Mesenchymal stem cell (in vitro differentiated cells and primary cell): ENCODE measurements at regions not wholly inside any gene's neighbourhood (a gene's known extent, or its start where the extent isn't known, plus 50 kb on each side); places are given as distances from the start of the nearest gene placed in this dataset.

Experiments
- DNase-seq: peaks from one replicate; pipeline ENCODE4 v3.0.0-alpha.2; 2013
- H2AFZ ChIP-seq: one replicate; pipeline ENCODE4 v1.6.1; 2013; ENCODE audit warnings: low read depth, mild to moderate bottlenecking, control low read depth, inconsistent platforms, low read length, moderate library complexity
- H2AK5ac ChIP-seq: 2 replicates; pipeline ENCODE4 v1.6.1; 2013; ENCODE audit warnings: low read length, moderate library complexity, mild to moderate bottlenecking, inconsistent platforms; ENCODE audit not compliant: severe bottlenecking
- H2BK120ac ChIP-seq: one replicate; pipeline ENCODE4 v1.6.1; 2013; ENCODE audit warnings: low read depth, mild to moderate bottlenecking, inconsistent platforms, low read length, moderate library complexity
- H2BK12ac ChIP-seq, 2 experiments: one replicate each; pipeline ENCODE4 v1.6.1; 2013; ENCODE audit warnings: inconsistent platforms in 2 of 2, low read length in 2 of 2, mild to moderate bottlenecking in 2 of 2, moderate library complexity in 2 of 2, control low read depth in 1 of 2
- H2BK15ac ChIP-seq: one replicate; pipeline ENCODE4 v1.6.1; 2013; ENCODE audit warnings: mild to moderate bottlenecking, low read depth, inconsistent platforms; ENCODE audit not compliant: poor library complexity, severe bottlenecking
- H2BK5ac ChIP-seq: 2 replicates; pipeline ENCODE4 v1.6.1; 2013; ENCODE audit warnings: low read depth, mild to moderate bottlenecking, low read length, control low read depth, inconsistent platforms; ENCODE audit not compliant: poor library complexity, severe bottlenecking
- H3K14ac ChIP-seq, 2 experiments: one replicate each; pipeline ENCODE4 v1.6.1; 2013; ENCODE audit warnings: inconsistent platforms in 2 of 2, low read length in 2 of 2, control low read depth in 1 of 2, mild to moderate bottlenecking in 1 of 2, moderate library complexity in 1 of 2
- H3K18ac ChIP-seq, 2 experiments: one replicate each; pipeline ENCODE4 v1.6.1; 2013; ENCODE audit warnings: inconsistent platforms in 2 of 2, low read length in 2 of 2, control low read depth in 1 of 2, low read depth in 1 of 2, mild to moderate bottlenecking in 1 of 2
- H3K23ac ChIP-seq, 2 experiments: one replicate each; pipeline ENCODE4 v1.6.1; 2013; ENCODE audit warnings: inconsistent platforms in 2 of 2, low read length in 2 of 2, mild to moderate bottlenecking in 2 of 2, moderate library complexity in 2 of 2, control low read depth in 1 of 2
- H3K27ac ChIP-seq: 2 replicates; pipeline ENCODE4 v1.5.1; 2013; ENCODE audit warnings: mild to moderate bottlenecking, moderate library complexity, low read length, control low read depth, inconsistent platforms; ENCODE audit not compliant: poor library complexity, severe bottlenecking
- H3K27me3 ChIP-seq, 2 experiments: 2 replicates each; pipeline versions ENCODE4 v1.6.1 to v1.7.0; 2013; ENCODE audit warnings: low read length in 2 of 2, mild to moderate bottlenecking in 2 of 2, moderate library complexity in 2 of 2, control low read depth in 1 of 2, inconsistent platforms in 1 of 2; ENCODE audit not compliant: control insufficient read depth in 1 of 2, insufficient read depth in 1 of 2
- H3K36me3 ChIP-seq, 2 experiments: 2 replicates each; pipeline versions ENCODE4 v1.6.1 to v1.7.0; 2013; ENCODE audit warnings: low read length in 2 of 2, control low read depth in 1 of 2, inconsistent platforms in 1 of 2, low read depth in 1 of 2, mild to moderate bottlenecking in 1 of 2; ENCODE audit not compliant: insufficient read depth in 2 of 2, control insufficient read depth in 1 of 2
- H3K4ac ChIP-seq, 2 experiments: one replicate each; pipeline ENCODE4 v1.6.1; 2013; ENCODE audit warnings: inconsistent platforms in 2 of 2, low read length in 2 of 2, mild to moderate bottlenecking in 2 of 2, moderate library complexity in 2 of 2, control low read depth in 1 of 2, low read depth in 1 of 2
- H3K4me1 ChIP-seq: 2 replicates; pipeline ENCODE4 v1.6.1; 2013; ENCODE audit warnings: low read depth, low read length, control low read depth; ENCODE audit not compliant: control insufficient read depth, insufficient read depth
- H3K4me2 ChIP-seq: 2 replicates; pipeline ENCODE4 v1.6.1; 2013; ENCODE audit warnings: low read length, mild to moderate bottlenecking, inconsistent platforms; ENCODE audit not compliant: poor library complexity, severe bottlenecking
- H3K4me3 ChIP-seq, 2 experiments: 2 replicates each; pipeline versions ENCODE4 v1.5.1 to v1.7.0; 2013; ENCODE audit warnings: low read length in 2 of 2, mild to moderate bottlenecking in 2 of 2, control low read depth in 1 of 2, low read depth in 1 of 2; ENCODE audit not compliant: insufficient read depth in 1 of 2
- H3K79me1 ChIP-seq: replicated peaks from 2 replicates; pipeline ENCODE4 v1.6.1; 2013; ENCODE audit warnings: mild to moderate bottlenecking, control low read depth, low read length, inconsistent platforms; ENCODE audit not compliant: poor library complexity, severe bottlenecking
- H3K9ac ChIP-seq: 2 replicates; pipeline ENCODE4 v1.7.0; 2013; ENCODE audit warnings: mild to moderate bottlenecking, low read length, moderate library complexity
- H3K9me3 ChIP-seq: 2 replicates; pipeline ENCODE4 v1.7.0; 2013; ENCODE audit warnings: mild to moderate bottlenecking, low read length; ENCODE audit not compliant: control insufficient read depth
- H4K8ac ChIP-seq: one replicate; pipeline ENCODE4 v1.6.1; 2013; ENCODE audit warnings: inconsistent platforms, mild to moderate bottlenecking, low read length, moderate library complexity
- H4K91ac ChIP-seq: one replicate; pipeline ENCODE4 v1.6.1; 2013; ENCODE audit warnings: mild to moderate bottlenecking, low read length, inconsistent platforms
- WGBS: methylation state at CpG from one replicate; pipeline ENCODE4 v1.1.7; 2013; ENCODE audit warnings: mixed read lengths; 5-methylcytosine and 5-hydroxymethylcytosine counted together

- no peak overlapping the region for H3K4me2 ChIP-seq
- peaks cover 13% of the 10 kb centered on the region for H3K4me1 ChIP-seq
- no peak overlapping the region for H2BK15ac ChIP-seq
- H2BK120ac ChIP-seq: no peak overlapping the region
- H3K9me3 ChIP-seq: no peaks in the 10 kb centered on the region
- peak overlapping the region in 1 of 2 experiments; percentile 61 for H3K14ac ChIP-seq
- H3K23ac ChIP-seq: no peak overlapping the region
- H2BK12ac ChIP-seq: peak overlapping the region; percentile 7 to 95
- no peak overlapping the region for H3K4me3 ChIP-seq
- H4K91ac ChIP-seq: no peak overlapping the region
- WGBS: 100% methylated on average over 3 of the region's 3 CpGs
- no peaks in the 10 kb centered on the region for H3K36me3 ChIP-seq
- peaks cover 0 to 8% of the 10 kb centered on the region in 2 experiments for H3K27me3 ChIP-seq
- no peak for DNase-seq
- no peak overlapping the region for H3K9ac ChIP-seq
- no peak overlapping the region for H3K27ac ChIP-seq
- H2AFZ ChIP-seq: no peak overlapping the region
- H2AK5ac ChIP-seq: peak overlapping the region; percentile 65
- H4K8ac ChIP-seq: peak overlapping the region; percentile 4
- H3K4ac ChIP-seq: peak overlapping the region in 1 of 2 experiments; percentile 60
- H3K18ac ChIP-seq: peak overlapping the region; percentile 14 to 65
- H2BK5ac ChIP-seq: no peak overlapping the region
- no peaks in the 10 kb centered on the region for H3K79me1 ChIP-seq
Observed at GRCh38 chr9:92180002-92180400, 64.8 kb upstream of the SPTLC1 start.

- H3K4me3 ChIP-seq: no peak overlapping the region
- peak overlapping the region; percentile 50 to 76 for H2BK12ac ChIP-seq
- H3K9me3 ChIP-seq: no peaks in the 10 kb centered on the region
- no peaks in the 10 kb centered on the region for H3K36me3 ChIP-seq
- DNase-seq: no peak
- peak overlapping the region in 1 of 2 experiments; percentile 78 for H3K4ac ChIP-seq
- H4K8ac ChIP-seq: no peak overlapping the region
- H2BK5ac ChIP-seq: no peak overlapping the region
- no peak overlapping the region for H2AFZ ChIP-seq
- peaks cover 0 to 9% of the 10 kb centered on the region in 2 experiments for H3K27me3 ChIP-seq
- peak overlapping the region in 1 of 2 experiments; percentile 86 for H3K14ac ChIP-seq
- no peak overlapping the region for H3K27ac ChIP-seq
- no peak overlapping the region for H3K4me2 ChIP-seq
- 98% methylated on average over 8 of the region's 11 CpGs for WGBS
- peak overlapping the region in 1 of 2 experiments; percentile 32 for H3K23ac ChIP-seq
- no peaks in the 10 kb centered on the region for H3K79me1 ChIP-seq
- H3K4me1 ChIP-seq: peaks cover 13% of the 10 kb centered on the region
- H4K91ac ChIP-seq: no peak overlapping the region
- H2AK5ac ChIP-seq: no peak overlapping the region
- H3K18ac ChIP-seq: peak overlapping the region in 1 of 2 experiments; percentile 54
- no peak overlapping the region for H3K9ac ChIP-seq
- H2BK120ac ChIP-seq: no peak overlapping the region
- no peak overlapping the region for H2BK15ac ChIP-seq
Observed at GRCh38 chr9:92179286-92180001, 64.2 kb upstream of the SPTLC1 start.

- no peak overlapping the region for H2BK120ac ChIP-seq
- H3K4me1 ChIP-seq: peaks cover 13% of the 10 kb centered on the region
- no peaks in the 10 kb centered on the region for H3K36me3 ChIP-seq
- H2AFZ ChIP-seq: no peak overlapping the region
- H3K9me3 ChIP-seq: peaks cover 6% of the 10 kb centered on the region
- H2BK12ac ChIP-seq: peak overlapping the region in 1 of 2 experiments; percentile 52
- no peaks in the 10 kb centered on the region for H3K79me1 ChIP-seq
- H3K27me3 ChIP-seq: peaks cover 0 to 19% of the 10 kb centered on the region in 2 experiments
- WGBS: 92% methylated on average over 5 of the region's 5 CpGs
- DNase-seq: no peak
- no peak overlapping the region for H3K4me2 ChIP-seq
- H3K18ac ChIP-seq: no peak overlapping the region
- H3K23ac ChIP-seq: no peak overlapping the region
- H4K8ac ChIP-seq: no peak overlapping the region
- H3K9ac ChIP-seq: no peak overlapping the region
- H3K4ac ChIP-seq: no peak overlapping the region
- H3K14ac ChIP-seq: no peak overlapping the region
- H3K27ac ChIP-seq: no peak overlapping the region
- no peak overlapping the region for H3K4me3 ChIP-seq
- H2AK5ac ChIP-seq: no peak overlapping the region
- peak overlapping the region; percentile 36 for H2BK15ac ChIP-seq
- H2BK5ac ChIP-seq: no peak overlapping the region
- peak overlapping the region; percentile 25 for H4K91ac ChIP-seq
Observed at GRCh38 chr9:92177591-92177990, 62.4 kb upstream of the SPTLC1 start.

GRCh38 chr9:92176800-92177185 is 61.6 kb upstream of the SPTLC1 start:
- Histone ChIP-seq H3K79me1 (no peaks in the 10 kb centered on the region), H2BK15ac (no peak overlapping the region), H3K14ac (peak overlapping the region in 1 of 2 experiments; percentile 62), H2BK12ac (no peak overlapping the region), H4K8ac (no peak overlapping the region), H3K4ac (no peak overlapping the region), H4K91ac (no peak overlapping the region), H2AK5ac (no peak overlapping the region), H2AFZ (no peak overlapping the region), H3K9ac (no peak overlapping the region), H3K27ac (no peak overlapping the region), H3K18ac (no peak overlapping the region), H3K4me3 (no peak overlapping the region), H3K4me2 (no peak overlapping the region), H3K23ac (no peak overlapping the region), H2BK120ac (no peak overlapping the region), H3K9me3 (peaks cover 6% of the 10 kb centered on the region), H3K36me3 (no peaks in the 10 kb centered on the region), H3K4me1 (peaks cover 13% of the 10 kb centered on the region), H3K27me3 (peaks cover 0 to 26% of the 10 kb centered on the region in 2 experiments), H2BK5ac (no peak overlapping the region)
- 95% methylated on average over 5 of the region's 5 CpGs for WGBS
- DNase-seq: no peak
